Ammon's horn (tissue), 1 donor: ENCODE measurements at regions not wholly inside any gene's neighbourhood (a gene's known extent, or its start where the extent isn't known, plus 50 kb on each side); places are given as distances from the start of the nearest gene placed in this dataset.

ENCODE experiments used
- DNase-seq: peaks from one replicate; pipeline ENCODE4 v3.0.0-alpha.2; 2016; ENCODE audit warnings: low spot score

DNA sequence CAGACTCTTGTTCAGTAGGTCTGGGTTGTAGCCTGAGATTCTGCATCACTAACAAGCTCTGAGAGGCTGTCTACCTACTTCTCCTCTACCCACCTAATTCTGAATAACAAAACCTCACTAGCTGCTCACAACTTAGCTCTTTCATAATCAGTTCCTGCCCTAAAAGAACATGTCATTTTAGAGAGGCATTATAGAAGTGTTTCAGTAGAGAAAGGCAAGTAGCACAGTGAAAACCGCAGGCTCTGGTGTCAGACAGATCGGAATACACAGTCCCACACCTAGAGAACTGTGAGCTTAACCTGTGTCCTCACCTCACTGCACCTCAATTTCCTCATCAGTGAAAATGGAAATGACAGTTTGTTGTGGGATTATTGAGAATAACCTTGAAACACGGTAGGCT, 1337.6 kb upstream of the TENM4 start:
- DNase-seq: no peak

DNA sequence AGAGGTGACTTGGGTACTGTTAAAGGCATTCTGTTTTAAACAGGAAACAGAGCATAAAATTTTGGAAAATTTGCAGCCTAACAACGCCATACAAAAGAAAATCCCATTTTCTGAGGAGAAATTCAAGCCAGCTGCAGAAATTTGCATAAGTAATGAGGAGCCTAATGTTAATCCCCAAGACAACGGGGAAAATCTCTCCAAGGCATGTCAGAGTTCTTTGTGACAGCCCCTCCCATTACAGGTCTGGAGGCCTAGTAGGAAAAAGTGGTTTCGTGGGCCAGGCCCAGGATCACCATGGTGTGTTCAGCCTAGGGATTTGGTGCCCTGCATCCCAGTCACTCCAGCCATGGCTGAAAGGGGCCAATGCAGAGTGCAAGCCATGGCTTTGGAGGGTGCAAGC, 1333.1 kb upstream of the TENM4 start:
- peak; percentile 67 for DNase-seq

DNA sequence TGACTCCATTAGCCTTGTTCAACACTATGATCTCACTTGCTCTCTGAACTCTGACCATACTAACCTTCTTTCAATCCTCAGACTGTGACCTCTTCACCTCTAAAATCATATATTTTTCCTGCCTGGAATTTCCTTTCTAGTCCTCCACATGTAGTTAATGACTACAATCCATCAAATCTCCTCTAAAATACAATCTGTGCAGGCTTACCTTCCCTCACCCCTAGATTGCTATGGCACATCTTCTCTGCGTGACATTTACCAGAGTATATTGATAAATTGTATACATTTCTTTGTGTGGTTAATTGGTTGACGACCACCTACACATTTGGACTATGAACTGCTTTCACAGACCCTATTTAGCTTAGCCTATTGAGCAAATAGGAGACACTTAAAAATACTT, 1330.2 kb upstream of the TENM4 start:
- no peak for DNase-seq

DNA sequence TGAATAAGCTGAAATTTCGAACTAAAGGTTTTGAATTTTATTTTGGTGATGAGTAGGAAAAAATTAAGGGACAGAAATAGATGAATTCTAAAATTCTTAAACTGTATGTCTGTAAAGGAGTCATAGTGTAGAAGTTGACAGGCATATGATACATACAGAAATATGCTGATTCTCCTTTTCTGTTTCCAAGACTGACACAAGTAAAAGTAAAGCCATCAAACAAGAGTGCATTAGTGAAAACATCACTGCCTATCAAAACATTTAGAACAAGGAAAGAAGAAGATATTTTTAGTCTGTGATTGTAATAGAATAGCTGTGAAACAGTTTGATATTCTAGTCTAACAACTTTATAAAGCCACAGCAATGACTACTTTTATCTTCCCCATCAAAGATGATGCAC, 1318.0 kb upstream of the TENM4 start:
- DNase-seq: no peak

DNA sequence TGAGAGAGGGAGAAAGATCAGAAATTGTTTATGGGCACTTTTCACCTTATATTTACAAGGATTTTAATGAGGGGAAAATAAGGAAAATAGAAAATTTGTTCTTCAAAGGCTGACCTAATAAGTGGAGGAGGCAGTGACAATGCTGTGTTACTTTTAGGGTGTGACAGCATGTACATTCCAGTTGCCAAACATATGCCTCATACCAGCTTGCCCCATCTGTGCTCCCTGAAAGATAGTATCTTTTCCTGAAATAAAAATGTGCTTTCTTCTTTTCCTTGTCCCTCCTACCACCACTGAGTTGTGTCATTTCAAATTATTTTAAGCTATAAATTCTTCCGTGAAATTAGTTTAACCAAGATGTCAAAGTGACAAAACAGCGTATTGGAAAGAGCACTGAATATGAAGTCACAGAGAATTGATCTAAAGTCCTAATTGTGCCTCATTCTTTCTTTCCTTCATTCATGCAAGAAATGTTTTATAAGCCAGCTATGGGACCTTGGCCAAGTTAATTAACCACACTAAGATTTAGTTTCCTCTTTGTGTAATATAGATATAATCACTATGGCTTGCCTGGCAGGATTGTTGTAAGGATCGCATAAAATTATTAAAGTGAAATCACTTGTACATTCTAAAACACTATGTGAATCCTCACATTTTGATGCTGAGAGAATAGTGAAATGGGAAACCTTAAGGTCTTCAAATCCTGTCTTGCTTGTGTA, 1307.5 kb upstream of the TENM4 start:
- peak; percentile 53 for DNase-seq

DNA sequence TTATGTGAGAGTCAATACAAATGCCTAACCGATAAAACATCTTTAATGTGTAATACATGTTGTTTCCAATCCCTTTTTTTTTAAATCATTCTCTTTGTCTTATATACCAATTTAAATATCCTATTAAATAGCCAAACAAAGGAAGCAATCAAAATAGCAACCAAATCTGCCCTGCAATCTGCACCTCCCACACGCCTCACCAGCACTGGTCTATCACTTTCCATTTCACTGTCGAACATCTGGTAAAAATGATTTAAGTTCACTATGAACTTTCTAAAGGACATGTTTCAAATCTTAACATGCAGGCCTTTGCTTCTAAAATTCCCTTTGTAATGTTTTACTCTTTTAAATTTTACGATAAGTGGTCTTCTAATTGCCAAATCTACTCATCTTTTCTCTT, 1305.5 kb upstream of the TENM4 start:
- no peak for DNase-seq

DNA sequence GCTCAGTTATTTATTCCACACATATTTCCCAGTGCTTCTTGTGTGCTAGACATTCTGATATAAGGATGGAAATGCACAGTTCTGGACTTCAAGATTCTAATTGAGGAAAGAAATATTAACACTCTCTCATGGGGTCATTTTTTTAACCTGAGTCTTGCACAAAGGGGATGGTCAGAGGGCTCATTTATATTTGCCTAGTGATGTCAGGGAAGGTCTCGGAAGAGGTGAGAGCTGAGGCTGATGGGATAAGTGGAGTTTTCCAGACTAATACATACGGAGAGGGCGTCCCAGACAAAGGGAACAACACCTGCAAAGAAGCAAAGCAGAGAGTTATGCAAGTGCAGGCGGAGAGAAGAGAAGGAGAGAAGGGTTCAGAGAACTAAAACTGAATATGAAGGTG, 1304.6 kb upstream of the TENM4 start:
- DNase-seq: no peak

DNA sequence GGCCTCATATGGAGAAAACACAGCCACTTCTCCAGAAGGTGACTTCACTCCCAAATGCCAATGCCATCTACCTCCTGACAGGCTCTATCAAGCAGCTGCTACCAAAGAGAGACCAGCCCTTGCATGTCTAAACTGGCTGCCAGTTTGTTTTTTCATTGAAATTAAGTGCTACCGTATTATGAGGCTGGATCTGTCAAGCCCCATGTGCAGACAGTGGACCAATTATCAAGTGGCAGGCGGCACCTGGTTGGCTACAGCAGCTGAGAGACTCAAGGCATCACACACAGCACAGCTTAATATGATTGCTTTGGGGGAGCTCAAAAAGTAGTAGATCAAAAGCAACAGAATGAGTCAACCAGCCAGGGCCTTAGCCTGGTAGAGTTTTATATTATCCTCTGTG, 1293.0 kb upstream of the TENM4 start:
- no peak for DNase-seq

DNA sequence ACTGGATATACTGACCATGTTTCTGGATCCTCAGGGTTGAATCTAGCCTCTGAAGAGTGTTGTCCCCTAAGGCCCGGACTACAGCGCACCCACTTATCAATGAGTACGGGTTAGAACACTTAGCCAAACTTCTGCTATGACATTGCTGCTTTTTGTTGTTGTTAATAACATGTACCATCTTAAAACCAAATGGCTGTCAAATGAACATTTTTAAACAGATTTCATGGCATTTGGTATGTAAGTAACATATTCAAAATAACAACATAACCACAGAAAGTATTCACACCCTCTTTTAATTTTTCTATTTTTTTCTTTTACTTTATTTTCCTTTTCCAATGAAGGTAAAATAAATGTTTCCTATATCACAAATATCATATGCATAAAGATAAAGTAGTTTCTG, 1292.5 kb upstream of the TENM4 start:
- no peak for DNase-seq

DNA sequence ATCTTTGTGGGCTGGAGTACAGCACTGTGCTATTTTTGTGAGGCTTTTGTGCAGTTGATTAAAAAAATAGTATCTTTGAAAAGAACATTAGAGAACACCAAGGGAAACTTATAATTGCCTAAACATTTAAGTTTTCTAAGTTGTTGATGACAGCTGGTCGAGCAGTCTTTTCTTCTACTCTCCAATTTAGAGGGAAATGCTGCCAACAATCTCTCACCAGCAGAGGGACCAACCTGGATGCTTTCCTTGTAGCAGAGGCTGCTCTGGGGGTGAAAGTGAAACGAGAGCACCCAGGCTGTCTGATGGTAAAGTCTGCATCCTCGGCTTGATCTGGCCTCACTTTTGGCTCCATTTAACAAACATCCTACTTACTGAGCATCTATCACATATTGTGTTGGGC, 1286.5 kb upstream of the TENM4 start:
- DNase-seq: peak; percentile 58

DNA sequence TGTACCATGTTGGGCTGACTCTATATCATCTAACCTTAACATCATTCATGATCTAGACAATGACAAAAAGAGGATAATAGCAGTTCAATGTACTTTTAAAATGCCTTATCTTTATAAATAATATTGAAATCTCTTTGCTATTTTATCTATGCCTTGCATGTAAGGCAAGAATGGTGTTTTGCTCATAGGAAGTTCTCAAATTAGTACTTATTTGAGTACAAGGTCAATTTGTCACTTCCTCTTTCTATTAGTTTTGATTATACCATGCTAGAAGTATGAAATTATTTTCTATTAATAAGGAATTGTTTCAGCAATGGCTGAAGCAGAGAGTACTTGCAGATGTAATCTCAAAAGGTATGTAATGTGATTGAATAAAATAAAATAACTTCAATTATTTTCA, 1285.4 kb upstream of the TENM4 start:
- no peak for DNase-seq

DNA sequence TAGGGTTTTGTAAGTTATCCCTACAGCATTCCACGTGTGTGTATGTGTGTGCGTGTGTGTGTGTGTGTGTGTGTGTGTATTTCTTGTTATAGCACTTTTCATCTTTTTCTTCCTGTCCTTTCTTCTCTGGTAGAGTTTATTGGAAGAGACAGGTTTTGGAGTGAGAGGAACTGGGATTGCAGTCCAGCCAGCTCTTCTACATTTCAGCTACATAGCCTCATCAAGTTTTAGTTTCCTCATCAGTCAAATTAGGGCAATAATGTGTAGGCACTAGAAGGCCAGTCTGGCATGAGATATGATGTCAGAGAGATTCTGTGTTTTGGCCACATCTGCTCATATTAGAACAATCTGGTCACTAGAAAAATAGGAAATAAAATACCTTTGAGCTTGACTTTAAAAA, 1283.5 kb upstream of the TENM4 start:
- no peak for DNase-seq

DNA sequence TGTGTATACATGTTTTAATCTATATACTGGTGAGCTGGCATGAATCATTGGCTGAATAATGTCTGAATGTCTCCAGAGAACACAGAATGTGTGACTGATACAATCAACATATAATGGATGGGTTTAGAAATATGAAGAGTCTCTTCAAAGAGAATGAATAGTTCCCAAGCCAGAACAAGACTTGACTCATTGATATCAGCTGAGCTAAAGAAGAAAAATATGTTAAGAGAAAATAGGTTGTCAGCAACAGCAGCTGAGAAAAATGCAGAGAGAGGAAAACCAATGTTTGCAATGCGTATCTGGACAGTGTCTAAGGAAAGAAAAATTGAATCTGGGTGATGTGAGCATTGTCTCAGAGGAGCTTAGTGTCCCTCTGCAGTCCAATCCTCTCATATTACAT, 1281.8 kb upstream of the TENM4 start:
- no peak for DNase-seq

DNA sequence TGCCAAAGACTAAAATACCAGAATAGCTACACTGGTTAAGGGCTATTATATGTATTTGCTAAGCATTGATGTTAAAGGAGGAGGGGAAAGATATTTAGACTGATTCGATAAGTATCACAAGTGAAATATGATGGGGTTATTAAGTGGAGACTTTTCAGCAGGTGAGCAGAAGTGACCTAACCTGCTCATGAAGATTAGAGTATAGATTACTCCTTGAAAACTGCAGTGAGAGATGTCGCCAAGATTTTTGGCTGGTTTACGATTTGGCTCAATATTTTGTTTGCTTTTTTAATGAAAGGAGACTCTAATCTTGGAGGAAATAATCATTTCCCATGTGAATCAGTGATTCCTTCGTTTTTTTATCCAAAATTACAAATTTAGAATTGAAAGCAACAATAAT, 1279.5 kb upstream of the TENM4 start:
- no peak for DNase-seq

DNA sequence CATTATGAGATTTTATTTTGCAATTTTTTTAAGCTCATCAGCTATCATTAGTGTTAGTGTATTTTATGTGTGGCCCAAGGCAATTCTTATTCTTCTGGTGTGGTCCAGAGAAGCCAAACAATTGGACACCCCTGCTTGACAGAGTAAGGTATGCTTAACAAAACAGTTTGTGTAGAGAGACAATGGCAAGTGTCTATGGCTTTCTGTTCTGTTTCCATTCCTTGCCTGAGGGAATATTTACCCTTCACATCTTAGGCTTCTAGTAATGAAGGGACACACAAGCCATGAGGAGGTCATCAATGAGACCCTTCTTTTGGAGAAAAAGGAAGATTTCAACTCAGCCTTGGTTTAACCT, 1278.4 kb upstream of the TENM4 start:
- DNase-seq: no peak

DNA sequence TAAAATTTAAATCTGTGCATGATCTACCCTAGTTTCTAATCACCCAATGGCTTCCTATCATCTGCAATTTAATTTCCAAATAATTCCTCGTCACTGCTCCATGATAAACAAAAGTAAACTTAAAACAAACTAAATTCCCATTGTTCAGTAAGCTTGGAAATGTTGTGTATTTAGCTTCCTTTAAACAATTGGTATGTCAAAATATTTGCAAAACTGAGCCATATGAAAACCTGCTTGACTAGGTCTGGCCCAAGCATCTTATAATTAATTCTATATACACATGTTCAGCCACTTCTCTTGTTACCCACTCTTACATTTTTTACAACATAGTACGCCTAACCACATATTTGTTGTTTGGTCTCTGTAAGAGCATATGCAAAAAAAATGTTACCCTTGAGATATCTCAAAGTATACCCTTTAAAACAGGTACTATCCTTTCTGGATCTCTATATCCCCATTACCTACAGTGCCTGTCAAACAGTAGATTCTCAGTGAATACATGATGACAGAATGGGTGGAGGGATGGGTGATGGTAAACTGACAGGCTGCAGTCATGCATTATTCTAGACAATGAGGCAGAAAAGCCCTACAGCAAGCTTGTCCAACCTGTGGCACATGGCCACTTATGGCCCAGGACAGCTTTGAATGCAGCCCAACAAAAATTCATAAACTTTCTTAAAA, 1277.9 kb upstream of the TENM4 start:
- no peak for DNase-seq

DNA sequence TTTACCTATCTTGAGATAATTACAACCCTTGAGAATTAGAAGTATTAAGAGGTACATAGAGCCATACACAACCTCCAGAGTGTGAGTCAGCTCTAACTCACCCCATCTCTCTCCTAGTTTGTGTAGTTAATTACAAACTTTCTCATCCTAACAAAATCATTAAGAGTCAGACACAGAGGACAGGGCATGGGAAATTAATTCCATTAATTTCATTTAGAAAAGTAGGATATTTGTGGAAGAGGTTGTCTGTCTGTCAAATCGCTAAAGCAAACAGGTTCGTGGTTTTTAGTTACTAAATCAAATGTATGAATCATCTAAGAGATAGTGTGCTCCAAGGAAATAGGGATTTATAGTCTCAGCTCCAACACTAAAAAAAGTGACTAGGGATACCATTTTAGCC, 1261.4 kb upstream of the TENM4 start:
- DNase-seq: no peak

DNA sequence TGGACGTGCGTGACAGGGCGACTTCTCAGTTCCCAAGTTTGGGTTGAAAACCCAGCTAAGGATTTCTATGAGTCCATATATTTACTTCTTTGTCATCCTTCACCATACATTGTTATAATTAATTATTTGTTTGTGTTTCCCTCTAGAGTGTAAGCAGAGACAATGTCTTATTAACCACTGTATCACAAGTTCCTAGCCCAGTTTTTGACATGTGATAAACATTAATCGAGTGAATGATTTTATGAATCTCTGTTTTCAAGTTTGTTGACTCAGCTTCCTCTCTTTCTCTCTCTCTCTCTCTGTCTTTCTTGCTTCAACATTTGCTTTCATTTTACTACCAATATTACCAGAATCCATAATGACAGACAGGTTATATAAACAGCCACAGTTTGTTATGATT, 1259.6 kb upstream of the TENM4 start:
- no peak for DNase-seq

DNA sequence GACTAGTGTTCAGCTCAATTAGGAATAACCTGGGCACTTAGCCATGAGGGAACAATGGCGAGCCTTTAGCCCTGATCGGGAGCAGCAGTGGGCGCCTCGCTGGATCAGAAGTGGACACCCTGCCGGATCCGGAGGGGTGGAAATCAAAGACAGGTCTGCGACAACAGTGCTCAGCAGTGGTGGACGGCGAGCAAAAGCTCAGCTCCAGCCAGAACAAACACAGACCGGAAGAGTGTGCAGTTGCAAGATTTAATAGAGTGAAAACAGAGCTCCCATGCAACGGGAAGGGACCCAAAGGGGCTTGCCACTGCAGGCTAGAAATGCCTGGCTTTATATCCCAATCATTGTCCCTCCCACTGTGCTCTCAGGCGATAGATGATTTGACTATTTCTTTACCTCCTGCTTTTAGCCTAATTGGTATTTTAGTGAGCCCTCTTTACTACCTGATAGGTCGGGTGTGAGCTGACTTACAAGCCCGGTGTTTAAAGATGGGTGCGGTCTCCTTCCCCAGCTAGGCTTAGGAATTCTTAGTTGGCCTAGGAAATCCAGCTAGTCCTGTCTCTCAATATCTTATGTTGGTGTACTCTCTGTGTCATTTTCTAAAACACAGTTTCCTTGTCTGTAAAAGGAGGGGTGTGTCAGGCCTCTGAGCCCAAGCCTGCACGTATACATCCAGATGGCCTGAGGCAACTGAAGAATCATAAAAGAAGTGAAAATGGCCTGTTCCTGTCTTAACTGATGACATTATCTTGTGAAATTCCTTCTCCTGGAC, 1258.8 kb upstream of the TENM4 start:
- peak; percentile 13 for DNase-seq

DNA sequence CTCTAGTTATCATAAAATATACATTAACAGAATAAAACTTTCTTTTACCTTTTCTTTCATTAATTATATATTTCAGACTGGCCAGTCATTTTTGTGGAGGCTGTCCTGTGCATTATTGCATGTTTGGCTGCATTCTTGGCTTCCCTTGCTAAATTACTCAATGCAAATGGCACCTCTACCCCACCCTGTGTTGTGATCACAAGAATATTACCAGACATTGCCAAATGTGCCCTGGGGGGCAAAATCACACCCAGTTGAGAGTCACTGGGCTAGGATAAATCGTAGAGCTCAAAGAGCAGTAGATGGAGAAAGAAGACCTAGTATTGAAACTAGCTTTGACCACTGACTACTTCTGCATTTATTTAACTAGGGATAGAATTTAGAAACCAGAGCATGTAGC, 1257.8 kb upstream of the TENM4 start:
- no peak for DNase-seq

DNA sequence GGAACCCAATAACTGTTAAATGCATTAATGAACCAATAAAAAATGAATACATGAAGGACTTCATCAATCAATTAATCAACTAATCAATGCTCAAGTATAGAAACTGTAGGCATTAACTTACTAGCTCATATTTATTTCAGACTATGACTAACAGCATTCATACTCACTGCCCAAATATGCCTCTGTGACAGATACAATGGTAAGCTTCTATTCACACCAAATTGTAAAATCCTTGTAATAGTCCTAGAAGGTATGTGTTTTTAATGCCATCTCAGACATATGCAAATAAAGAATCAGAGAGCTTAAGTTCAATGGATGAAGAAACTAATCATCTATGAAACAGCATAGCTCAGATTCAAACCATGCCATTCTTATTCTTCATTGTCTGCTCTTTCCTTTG, 1253.6 kb upstream of the TENM4 start:
- no peak for DNase-seq

DNA sequence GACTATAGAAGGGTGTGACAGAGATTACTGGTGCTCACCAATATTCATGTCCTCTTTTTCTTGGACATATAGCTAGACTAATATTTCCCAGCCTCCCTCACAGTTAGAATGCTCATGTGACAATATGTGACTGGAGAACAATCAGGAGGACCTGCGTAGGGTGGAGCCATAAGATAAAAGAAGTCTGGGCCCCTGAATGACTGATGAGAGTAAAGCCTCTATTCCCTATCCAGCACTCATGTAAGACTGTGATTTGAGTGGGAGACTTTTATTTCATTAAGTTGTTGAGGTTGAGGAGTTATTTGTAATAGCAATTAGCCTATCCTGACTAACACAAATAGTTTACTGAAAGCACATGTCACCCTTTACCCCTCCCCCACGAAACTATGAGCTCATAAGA, 1247.1 kb upstream of the TENM4 start:
- no peak for DNase-seq

DNA sequence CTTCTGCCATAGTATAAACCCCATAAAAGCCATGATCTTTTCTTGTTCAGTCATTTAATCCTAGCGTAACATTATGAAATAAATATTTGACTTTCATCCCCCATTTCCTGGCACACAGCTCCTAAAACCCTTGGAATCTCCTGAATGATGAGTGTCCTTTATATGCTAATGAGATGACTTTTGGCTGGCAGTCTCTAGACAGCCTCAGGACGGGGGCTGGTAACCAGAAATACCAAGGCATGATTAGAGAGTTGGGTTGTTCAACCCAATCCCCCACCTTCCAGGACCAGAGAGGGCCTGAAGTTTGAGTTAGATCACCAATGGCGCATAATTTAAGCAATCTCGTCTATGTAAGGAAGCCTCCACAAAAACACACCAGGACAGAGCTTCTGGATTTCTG, 1246.1 kb upstream of the TENM4 start:
- no peak for DNase-seq
